HG02981 (cell line): ENCODE measurements at regions not wholly inside any gene's neighbourhood (a gene's known extent, or its start where the extent isn't known, plus 50 kb on each side); places are given as distances from the start of the nearest gene placed in this dataset.

Experiments used
- ATAC-seq: cut with Tn5 transposase; IDR thresholded peaks from one replicate; pipeline ENCODE4 v1.9.1; 2021; ENCODE audit warnings: mild to moderate bottlenecking, moderate library complexity; ENCODE audit not compliant: unreplicated experiment

DNA sequence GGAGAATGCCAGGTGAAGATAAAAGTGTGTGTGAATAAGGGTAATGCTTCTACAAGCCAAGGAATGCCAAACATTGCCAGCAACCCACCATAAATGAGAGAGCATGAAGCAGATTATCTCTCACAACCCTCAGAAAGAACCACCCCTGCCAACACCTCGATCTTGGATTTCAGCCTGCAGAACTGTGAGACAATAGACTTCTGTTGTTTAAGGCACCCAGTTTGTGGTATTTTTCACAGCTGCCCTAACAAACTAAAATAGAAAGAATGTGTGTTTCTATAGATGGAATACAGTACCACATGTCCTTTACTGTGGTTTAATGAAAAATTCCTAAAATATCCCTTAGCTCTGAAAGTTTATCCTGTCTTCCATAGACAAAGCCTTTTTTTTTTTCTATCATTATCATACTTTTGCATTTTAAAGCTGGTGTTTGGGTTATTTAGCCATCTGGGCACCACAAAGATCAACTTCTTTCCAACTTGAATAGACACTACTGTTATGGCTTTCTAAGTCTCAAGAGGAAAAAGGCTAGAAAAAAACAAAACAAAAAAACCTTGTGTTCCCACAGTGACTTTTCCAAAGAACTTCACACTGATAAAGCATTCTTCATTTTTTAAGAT, 505.6 kb downstream of the KCTD12 start:
- no peak for ATAC-seq

DNA sequence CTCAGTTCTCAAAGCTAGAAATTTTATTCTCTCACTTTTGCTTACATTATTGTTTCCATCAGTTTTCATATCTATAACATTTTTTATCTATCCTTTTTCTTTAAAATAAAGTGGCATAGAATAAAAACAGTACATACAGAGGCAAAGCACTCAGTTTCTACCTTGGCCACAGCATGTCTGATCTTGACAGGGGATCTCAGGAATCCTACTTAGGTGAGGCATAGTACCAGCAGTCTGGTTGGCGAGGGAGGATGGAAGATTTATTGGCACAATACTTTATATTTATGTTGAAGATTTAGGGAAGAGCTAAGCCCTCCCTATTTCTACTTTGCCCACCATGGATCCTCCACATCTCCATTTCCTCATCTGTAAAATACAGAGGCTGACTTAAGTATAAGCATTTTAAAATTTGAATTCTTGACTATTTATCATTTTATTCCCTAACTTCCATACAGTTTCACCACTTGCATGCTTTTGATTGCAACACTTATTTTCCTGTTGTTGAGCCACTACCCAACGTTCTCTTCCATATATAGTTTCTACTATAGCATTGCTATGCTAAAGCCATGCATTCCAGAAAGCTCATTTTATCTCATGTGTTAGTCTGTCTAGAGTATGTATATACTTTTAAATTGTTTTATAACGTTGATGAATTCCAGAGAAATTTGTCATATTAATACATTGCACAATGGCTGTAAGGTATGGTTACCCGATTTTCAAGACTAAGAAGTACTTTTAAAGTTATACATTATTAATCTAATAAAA, 506.7 kb downstream of the KCTD12 start:
- no peak for ATAC-seq

DNA sequence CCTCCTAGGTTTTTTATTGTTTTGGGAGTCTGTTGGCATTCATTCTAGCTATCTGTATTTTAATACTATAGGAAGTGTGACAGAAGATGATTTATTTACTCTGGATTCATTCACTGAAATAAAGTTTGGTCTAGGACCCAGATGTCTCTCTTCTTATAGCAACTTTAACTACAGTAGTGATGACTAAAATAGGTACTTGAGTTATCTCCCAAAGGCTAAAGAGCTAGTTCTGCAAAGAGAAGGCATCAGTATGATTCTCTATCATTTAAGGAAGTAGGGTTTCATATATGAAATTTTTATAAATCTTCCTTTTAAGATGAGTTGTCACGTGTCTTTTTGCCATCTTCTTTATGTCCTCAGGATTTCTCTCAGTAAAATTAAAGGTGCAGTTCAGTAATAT, 507.4 kb downstream of the KCTD12 start:
- no peak for ATAC-seq

DNA sequence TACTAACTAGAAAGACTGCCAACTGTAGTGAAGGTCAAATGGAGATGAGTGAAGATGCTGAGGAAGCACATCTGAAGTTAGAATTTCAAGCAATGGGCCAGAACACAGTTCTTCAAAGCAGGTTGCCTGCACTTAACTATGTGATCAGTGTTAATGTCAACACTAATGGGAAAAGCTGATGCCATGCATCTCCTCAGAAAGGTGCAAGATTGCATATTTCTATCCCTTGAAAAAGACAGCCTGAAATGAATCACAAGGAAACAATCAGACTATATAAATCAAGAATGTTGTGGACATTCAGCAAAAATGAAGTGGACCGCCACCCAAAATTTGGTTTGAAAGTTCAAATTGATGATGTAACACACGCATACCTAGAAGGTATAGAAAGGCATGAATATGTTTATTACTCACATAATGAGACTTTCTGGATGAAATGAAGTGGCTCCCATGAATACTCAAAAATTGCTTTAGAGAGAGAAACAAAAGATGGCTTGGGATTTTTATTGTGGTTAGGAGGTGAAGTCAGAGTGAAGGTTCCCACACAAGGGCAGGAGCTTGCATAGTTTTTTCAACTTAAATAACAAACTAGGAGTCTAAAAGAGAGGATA, 522.4 kb downstream of the KCTD12 start:
- ATAC-seq: no peak

DNA sequence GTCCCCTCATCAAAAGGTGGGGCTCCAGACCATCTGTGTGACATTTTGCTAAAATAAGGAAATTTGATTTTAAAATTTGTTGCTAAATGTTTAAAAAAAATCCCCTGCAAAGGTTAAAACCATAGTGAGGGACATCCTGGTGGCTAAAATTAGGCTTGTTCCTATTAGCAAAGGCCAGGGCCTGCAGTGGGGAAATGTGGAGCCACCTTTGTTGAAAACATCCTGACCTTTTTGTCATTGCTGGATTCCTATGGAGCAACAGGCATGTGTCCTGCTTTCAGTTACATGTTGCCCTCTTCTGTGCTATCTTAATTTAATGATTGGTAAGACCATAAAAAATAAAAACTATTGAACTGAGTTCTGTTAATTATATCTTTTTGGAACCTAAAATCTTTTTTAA, 524.3 kb downstream of the KCTD12 start:
- no peak for ATAC-seq

DNA sequence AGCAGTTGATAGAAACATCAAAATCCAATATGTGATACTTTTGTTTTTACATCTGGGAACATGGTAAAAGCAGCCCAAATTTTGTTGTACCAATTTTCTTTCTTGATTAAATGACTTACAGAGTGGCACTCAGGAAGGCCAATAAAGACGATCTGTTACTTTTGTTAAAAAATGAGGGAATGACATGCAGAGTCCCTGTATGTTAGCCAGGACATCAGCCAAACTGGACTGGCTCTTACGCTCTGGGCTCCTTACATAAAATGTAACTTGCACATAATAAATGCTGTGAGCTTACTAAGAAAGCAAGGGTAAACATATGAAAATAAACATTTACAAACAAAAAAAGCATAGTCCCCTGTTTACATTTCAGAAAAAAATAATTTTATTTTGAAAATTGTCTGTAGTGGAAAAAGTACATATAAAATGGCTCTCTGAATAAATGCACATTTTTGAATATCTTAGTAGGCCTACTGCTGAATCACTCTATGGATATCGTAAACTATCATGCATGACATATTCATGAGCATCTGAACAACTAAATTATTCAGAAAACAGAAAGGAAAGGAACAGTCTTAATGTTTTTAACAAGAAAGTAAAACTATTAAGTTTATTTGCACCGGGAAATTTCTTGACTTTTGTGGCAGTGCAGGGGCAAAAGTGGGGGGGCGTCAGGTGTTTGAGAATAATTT, 534.5 kb downstream of the KCTD12 start:
- no peak for ATAC-seq

DNA sequence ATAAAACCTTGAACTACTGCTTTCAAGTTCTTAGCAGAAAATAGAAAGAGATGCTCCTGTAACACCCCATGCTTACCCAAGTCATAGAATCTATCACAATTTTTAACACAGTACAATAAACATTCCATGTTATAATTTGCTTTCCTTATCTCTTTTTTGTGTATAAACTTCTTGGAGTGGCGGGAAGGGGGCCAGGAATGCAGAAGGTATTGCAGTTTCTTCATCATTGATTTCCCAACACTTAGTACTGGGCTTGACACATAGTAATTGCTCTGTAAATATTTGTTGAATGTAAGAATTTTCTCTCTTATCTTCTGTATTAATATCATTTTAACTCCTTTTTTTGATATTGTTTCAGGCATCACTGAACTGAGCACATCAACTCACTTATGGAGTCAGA, 535.8 kb downstream of the KCTD12 start:
- no peak for ATAC-seq

DNA sequence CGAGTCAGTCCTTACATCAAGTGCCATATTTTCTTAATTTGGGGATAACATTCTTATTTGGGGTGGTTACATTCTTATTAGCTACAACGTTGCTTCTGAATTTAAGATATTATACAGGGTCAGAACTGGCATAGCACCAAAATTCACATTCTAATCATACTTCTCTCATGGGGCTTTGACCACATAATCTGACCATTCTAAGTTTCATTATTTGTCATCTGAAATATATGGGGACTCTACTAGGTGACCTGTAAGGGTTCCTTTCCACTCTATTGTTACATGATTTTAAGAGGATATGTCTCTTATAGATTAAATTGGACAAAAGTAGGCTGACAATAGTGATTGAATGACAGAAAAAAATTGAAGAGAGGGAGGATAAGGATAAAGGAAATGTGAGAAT, 536.5 kb downstream of the KCTD12 start:
- ATAC-seq: no peak

DNA sequence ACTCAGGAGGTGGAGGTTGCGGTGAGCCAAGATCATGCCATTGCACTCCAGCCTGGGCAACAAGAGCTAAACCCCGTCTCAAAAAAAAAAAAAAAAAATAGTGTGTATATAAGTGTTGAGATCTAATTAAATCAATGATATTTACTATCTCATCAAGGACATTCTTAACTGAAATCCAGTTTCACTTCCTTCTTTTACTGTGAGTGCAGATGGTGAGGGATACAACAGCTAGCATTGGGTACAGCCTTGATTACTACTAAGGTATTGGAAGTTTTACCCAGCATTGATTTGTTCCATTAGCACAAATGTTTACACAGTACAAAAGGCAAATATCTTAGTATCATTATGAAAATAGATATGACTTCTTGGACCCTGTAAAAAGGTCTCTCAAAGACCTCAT, 546.6 kb downstream of the KCTD12 start:
- ATAC-seq: no peak

DNA sequence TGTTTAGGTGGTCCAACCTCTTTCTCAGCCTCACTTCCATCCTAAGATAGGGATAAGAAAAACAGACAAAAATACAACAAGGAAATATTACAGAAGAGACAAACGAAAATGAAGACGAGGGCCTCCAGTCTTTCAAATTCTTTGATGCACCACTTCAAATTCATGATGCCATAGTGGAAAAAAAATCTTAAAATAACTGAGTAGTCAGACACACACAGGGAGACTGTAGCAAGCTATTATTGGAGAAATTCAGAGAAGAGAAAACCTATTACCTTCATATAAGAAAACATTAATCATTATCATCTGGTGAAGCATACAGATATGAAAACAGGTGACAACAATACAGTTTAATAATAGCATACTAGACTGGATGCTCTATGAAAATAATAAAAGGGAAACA, 548.2 kb downstream of the KCTD12 start:
- ATAC-seq: no peak

DNA sequence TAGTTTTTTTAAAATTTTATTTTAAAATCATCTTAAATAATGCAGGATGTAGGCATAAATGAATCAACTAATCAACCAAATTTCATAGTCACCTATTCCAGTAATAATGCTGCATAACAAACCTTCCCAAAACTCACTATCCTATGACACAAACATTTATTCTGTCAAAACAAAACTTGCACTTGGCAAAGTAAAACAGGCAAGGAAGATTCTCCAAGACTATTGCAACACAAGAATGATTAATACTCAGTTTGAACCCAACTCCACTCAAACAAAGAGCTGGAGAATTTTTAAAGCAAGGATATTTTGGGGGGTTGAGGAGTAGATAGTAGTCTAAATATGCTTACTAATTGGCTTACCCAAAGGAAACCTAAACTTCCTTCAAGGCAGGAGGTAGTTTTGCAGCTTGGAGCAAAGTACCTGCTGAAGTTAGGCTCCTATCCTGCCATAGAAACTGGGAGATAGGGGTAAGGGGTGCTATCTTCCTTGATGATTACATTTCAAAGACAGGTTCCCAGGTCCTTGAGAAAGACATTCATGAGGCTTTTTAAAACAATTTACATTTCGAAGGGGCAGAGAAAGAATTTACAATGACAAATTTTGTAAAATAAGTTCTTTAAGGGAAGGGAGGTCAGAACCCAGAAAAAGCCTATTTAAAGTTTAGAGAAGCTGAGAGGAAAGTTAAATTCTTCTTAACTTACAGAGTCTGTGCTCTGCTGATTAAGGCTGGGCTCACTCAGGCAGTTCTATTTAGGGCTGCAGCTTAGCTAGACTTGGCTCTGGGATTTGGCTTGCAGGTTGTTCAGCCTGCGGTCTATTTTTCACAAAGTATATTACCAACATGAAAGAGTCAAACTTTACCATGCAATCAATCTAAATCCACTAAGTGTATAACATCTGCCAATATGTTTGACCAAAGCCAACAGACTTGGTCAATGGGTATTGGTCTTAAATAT, 549.0 kb downstream of the KCTD12 start:
- ATAC-seq: no peak

DNA sequence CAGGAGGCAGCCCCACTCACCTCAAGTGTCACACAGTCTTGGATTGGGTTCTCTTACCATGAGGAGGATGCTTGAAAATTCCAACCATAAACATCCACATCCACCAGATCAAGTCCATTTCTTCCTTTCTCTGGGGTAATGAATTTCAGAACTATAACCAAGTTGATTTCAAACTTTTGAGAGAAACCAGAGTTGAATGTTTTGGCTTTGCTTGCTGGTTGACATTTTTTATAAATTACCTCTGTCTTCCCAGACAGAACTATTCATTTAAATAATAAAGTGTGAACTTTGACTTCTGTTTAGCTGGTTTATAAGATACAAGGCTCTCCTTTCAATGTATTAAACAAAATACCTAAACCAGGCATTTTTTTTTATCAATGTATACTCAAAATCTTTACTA, 550.7 kb downstream of the KCTD12 start:
- no peak for ATAC-seq

DNA sequence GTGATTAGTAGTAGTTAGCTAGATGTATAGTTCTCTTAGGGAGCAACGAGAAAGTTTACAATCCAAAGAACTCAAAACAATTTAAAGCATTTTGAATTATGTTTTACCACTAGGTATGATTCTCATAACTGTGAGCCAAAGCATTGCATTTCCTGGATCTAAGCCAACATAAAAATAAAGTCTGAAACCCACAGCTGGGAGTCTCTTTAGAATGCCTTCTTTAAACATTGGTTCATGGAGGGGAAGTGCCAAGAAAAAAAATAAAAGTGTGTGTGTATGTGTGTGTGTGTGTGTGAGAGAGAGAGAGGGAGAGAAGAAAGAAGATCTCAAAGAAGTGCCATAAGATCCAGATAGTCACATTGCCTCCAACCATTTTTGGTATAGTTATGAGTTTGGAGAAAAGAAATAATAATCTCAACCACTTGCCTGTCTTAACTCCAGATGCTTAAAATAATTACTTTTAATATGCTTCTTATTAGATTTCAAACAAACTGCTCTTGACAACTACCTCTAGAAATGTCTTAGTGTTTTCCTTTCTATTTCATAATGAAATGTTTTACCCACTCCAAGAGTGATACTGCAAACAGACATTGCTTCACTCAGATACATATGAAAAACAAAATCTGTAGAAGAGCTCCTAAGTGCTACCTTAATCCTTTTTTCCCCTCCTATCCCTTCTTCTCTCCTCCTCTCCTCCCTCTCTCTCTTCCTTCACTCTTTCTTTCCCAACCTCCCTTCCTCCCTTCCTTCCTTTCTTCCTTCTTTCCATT, 554.1 kb downstream of the KCTD12 start:
- ATAC-seq: no peak

DNA sequence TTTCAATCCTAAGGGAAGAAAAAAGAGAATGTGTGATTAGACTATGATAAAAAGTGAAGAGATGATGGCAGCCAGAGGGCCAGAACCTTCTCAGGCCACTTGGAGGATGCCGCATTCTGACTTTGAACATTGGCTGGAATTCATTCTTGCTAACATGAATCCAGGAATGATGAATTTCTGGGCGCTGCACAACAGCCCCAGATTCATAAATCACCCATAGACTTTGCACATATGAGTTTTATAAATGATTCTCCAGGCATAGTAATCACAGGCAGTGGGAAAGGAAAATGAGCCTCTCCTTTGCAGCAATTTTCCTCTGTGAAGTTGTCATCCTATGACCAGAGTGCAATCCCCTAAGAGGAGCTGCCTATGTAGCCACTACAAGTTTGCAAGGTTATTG, 555.4 kb downstream of the KCTD12 start:
- ATAC-seq: no peak

DNA sequence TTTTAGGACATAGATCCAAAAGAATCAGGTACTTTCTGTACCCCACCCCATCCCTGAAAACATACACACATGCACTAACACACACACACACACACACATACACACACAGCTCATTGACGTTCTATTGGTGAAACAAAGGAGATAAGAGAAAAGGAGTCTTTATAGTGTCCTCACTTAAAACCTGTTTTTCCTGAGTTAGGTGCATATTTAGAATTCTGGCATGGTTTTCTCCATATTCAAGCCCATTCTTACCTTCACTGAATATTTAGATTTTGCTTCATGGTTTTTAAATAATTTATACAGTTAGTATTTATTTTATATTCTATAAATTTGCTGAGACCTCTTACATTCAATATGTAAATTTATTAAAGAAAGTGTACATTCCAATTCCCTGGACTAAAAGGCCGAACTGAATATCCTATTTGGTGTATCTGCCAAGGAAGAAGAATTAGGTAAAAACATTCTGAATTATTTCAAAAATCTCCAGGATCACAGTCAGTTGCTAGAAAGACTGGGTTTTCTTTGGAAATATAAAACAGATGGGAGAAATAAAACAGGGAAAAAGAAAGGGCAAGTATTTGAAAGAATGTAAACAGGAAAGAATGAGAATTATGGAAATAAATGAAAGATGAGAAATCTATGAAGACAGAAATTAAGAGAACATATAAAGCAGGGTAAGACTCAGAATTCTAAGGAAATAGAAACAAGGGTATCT, 556.2 kb downstream of the KCTD12 start:
- no peak for ATAC-seq

DNA sequence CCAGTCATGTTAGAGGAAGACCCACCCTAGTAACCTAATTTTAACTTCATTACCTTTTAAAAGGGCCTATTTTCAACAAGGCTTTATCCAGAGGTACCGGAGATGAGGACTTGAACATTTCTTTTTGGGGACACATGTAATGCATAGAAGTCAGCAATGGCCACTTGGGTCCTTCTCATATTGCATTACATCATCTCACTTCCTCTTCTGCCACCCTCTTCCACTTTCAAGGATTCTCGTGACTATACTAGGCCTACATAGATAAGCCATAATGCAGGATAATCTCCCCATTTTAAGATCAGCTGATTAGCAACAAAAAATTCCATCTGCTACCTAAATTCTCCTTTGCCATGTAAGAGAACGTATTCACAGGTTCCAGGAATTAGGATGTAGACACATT, 557.2 kb downstream of the KCTD12 start:
- ATAC-seq: no peak

DNA sequence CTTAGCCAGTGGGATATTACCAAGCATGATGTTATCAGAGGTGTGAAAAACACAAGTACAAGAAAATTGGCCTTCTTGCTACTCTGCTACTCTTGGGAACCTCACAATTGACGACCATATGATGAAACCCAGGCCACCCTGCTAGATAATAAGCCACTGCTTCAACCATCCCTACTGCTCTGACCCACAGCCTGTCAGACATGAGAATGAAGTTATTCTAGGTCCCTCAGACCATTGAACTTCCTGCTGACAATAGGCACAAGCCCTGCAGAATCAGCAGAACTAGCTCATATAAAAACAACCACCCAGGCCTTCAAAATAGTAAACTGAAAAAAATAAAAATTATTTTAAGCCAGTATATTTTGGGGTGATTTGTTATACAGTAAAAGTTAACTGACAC, 559.9 kb downstream of the KCTD12 start:
- ATAC-seq: no peak

DNA sequence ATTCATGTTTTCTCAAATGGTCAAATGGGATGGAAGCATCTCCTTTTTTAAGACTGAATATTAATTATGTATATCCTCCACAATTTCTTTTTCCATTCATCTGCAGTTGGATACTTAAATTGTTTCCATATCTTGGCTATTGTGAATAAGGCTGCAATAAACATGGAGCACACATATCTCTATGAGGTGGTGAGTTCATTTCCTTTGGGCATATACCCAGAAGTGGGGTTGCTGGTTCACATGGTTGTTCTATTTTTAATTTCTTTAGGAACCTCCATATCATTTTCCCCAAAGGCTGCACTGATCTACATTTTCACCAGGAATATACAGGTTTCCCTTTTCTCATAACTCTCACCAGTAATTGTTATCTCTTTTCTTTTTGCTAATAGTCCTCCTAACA, 566.3 kb downstream of the KCTD12 start:
- ATAC-seq: no peak

DNA sequence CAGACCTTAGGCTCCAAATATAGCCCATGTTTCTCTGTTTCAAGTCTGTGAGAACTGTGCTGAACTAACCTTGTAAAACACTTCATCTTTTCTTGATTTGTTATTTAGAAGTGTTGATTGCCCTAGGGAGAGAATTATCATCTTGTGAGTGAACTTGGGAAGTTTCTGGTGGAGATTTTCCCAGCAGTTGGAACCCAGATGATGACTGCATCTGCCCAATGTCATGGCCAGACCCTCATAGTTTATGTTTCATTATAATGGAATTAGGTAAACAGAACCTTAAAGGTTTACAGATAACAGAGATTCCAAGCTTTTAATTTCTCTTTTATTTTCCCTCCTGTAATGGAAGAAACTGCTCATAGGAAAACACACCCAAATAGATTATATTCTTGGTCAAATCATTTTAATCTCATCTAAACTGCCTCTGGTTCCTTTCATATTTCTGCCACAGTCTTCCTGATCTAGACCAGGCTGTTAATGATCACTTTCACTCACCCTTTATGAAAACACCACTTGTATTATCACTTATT, 569.1 kb downstream of the KCTD12 start:
- no peak for ATAC-seq
